HG03558 (cell line): ENCODE measurements at regions not wholly inside any gene's neighbourhood (a gene's known extent, or its start where the extent isn't known, plus 50 kb on each side); places are given as distances from the start of the nearest gene placed in this dataset.

Experiments
- ATAC-seq: cut with Tn5 transposase; IDR thresholded peaks from one replicate; pipeline ENCODE4 v1.9.1; 2021; ENCODE audit warnings: moderate number of reproducible peaks; ENCODE audit not compliant: unreplicated experiment; ENCODE audit errors: extremely low read depth

GRCh38 chr1:213661302-213661701 lies 326.5 kb upstream of the PROX1 start:
- no peak for ATAC-seq

DNA sequence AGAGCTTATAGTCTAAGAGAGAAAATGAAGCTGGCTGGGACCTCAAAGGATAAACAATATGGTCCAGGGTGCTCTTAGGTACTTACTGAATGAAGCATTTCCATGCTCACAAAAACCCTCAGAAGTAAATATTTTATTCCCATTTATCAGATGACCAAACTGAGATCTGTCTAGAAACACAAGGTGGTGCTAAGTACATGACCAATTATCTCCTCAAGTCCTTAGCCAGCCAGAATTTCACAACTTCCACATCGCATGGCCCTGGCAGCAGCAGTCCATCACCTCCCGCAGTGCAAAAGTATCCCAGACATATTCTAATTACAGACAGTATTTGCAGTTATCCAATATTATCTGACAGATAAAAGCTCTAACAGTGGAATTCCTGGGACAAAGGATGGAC lies 321.7 kb upstream of the PROX1 start:
- ATAC-seq: no peak

DNA sequence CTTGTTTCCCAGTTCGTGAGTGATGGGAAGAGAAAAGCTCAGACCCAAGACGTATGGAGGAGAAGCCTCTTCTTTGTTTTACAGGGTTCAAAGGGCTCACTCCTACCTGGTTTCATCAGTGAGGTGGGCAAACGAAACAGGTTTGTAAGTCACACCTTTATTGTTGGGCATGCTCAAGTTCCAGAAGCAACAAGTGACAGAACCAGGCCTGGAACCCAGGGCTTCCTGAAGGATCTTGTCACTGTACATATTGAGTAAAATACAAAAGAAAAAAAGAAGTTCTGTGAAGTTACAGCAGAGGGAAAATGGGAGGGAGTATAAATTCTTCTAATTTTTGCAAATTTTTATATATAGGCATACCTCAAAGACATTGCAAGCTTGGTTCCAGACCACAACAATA lies 320.9 kb upstream of the PROX1 start:
- ATAC-seq: no peak

- ATAC-seq: no peak
Measured at GRCh38 chr1:213669512-213669911, 318.3 kb upstream of the PROX1 start.

GRCh38 chr1:213669964-213670691 lies 317.6 kb upstream of the PROX1 start:
- ATAC-seq: no peak

- no peak for ATAC-seq
Measured at GRCh38 chr1:213670692-213671023, 317.1 kb upstream of the PROX1 start.

- ATAC-seq: no peak
Measured at GRCh38 chr1:213675043-213675442, 312.7 kb upstream of the PROX1 start.

- ATAC-seq: no peak
Measured at GRCh38 chr1:213676736-213677135, 311.0 kb upstream of the PROX1 start.

DNA sequence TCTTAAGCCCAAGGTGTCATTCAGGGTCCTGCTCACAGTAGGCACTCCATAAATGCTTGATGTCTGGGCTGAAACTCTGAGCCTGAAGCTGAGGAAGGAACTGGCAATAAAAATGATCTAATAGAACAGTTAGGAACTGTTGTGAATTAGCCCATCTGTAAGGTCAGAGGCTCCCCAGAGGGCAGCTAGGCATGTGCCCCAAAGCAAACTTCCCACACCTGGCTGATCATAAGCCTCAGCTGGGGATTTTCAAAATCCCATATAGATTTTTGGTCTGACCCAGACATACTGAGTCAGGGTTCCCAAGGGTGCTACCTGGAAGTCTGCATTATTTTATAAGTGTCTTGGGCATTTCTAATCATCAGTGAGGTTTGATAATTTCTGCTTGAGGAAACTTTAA lies 309.4 kb upstream of the PROX1 start:
- ATAC-seq: no peak

- ATAC-seq: no peak
Measured at GRCh38 chr1:213678753-213679152, 309.0 kb upstream of the PROX1 start.

DNA sequence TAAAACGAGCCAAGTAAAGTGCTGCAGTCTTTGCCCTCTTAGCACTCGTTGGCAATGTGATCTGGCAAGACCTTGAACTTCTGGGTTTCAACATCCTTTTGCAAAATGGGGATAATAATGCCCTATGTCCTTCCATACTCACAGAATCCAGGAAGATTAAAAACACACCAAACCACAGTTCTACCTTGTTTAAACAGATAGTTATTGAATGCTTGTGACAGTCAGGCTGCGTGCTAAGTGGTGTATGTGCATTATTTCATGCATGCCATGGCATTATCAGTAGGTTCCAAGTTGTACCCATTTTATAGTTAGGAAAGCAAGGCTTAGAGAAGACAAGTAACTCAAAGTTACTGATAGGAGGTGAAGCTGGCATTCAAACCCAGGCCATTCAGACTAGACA lies 308.6 kb upstream of the PROX1 start:
- no peak for ATAC-seq

GRCh38 chr1:213680677-213681325 lies 307.0 kb upstream of the PROX1 start:
- ATAC-seq: no peak

- ATAC-seq: no peak
Measured at GRCh38 chr1:213681788-213682340, 305.9 kb upstream of the PROX1 start.

DNA sequence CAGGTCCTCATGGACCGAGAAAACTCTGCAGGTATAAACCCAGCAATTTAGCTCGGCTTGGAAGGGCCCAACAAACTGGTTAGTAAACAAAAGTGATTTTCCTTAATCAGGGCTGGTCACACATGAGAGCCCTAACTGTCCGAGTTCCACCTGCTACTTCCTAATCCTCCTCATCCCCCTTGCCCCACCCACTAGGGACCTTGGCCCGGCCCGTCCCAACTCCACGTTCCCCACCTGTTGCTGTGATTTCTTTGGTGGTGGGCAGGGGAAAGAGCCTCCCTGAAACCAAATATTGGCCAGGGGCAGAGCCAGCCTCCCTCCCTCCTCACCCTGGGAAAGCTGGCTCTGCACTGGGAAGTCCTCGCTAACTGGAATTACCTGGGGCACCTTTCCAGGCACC lies 304.2 kb upstream of the PROX1 start:
- ATAC-seq: no peak

- ATAC-seq: no peak
Measured at GRCh38 chr1:213684454-213684853, 303.3 kb upstream of the PROX1 start.

- ATAC-seq: no peak
Measured at GRCh38 chr1:213685992-213686582, 301.7 kb upstream of the PROX1 start.

DNA sequence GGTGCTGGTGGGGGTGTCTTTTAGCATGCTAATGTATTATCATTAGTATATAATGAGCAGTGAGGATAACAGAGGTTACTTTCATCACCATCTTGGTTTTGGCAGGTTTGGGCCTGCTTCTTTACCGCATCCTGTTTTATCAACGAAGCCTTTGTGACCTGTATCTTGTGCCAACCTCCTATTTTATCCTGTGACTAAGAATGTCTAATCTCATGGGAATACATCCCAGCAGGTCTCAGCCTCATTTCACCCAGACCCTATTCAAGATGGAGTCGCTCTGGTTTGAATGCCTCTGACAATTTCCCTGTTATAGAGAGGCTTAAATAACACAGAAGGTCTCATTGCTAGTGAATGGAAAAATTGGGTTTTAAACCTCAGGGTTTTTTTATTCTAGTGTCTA lies 300.8 kb upstream of the PROX1 start:
- ATAC-seq: no peak

- ATAC-seq: no peak
Measured at GRCh38 chr1:213687832-213688231, 299.9 kb upstream of the PROX1 start.

DNA sequence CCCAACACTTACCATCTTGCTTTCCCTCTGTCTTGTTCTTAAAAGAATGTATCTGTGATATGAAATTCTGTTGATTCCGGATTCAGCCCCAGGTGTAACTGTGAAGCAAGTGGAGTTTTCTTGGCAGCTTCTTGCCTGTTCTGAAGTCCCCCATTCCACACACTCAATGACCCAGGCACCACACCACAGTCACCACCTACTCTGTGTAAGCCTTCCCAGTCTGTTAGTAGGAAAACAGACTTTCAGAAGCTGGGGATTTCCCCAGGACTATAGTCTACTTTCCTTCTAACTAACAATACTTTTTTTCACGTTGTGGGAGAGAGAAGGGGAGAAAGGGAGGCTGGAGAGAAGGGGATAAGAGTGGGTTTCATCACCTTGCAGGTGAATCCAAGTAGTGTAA lies 299.1 kb upstream of the PROX1 start:
- ATAC-seq: no peak

DNA sequence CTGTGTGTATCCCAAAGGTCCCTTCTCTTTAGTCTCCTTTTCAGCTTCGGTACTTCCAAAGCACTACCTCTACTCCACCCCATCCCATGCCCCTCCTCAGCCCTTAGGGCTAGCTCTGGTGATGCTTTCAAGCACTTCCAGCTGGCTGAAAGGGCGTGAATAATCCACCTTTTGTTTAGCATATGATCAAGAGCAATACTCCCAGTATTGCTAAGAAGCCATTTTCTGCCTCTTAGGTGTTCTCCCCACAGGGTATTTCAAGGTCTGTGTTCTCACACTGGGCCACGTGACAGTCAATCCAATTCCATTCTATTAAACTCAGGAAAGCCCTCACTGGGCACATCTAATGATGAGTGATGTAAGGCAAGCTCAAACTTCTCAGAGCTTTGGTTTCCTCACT lies 298.5 kb upstream of the PROX1 start:
- ATAC-seq: no peak

DNA sequence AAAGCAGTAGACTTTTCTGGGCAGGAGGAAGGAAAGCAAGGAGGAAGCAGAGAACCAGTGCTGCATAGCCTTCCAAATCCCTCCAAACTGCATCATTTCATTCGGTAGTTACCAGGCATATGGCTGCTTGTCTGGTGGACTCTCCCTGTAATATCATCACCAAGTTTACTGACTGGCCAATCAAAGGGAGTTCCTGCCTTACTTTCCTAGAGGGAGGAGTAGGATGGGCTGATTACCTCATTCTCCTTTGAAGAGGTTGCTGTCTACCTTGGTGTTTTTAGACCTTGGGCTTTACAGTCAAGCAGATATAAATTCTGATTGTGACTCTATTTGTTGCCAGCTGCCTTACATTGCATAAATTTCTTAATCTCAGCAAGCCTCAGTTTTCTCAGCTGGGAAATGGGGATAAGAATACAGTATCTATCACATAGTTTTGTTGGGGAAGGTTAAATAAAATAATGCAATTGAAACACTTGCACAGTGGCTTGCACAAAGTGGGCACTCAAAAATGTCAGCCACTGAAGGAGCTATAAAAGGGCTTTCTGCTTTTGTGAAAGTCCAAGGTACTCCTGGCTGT lies 297.3 kb upstream of the PROX1 start:
- no peak for ATAC-seq
